H1 (cell line): ENCODE measurements at regions not wholly inside any gene's neighbourhood (a gene's known extent, or its start where the extent isn't known, plus 50 kb on each side); places are given as distances from the start of the nearest gene placed in this dataset.

Experiments
- CTCF ChIA-PET: fragments of 300-600 bp; sonication (Branson Sonifier 250); formaldehyde crosslinking; loops from one replicate; lab custom pipeline; 2021; ENCODE audit not compliant: partially characterized antibody; lab: Charles Lee
- POLR2A ChIA-PET: fragments of 300-600 bp; sonication (Branson Sonifier 250); formaldehyde crosslinking; loops from one replicate; lab custom pipeline; 2021; ENCODE audit warnings: inconsistent platforms; ENCODE audit not compliant: partially characterized antibody; lab: Charles Lee
- DNase-seq, 2 experiments: peaks; one replicate each; pipeline versions ENCODE4 v3.0.0 to v3.0.0-alpha.2; 2010 to 2022; ENCODE audit warnings: low spot score in 2 of 2, low read depth in 1 of 2, mixed read lengths in 1 of 2
- FAIRE-seq: peaks from 2 replicates; lab custom pipeline; 2011; peaks lifted over from hg19 to GRCh38; lab: Jason Lieb, UNC
- H2AFZ ChIP-seq: 2 replicates; pipeline ENCODE4 v1.8.1; 2012; ENCODE audit warnings: low read length, inconsistent platforms
- H2AK5ac ChIP-seq: 2 replicates; pipeline ENCODE4 v1.6.1; 2013; ENCODE audit warnings: low read depth, low read length
- H2BK120ac ChIP-seq: replicated peaks from 2 replicates; pipeline ENCODE3; 2013; ENCODE audit warnings: low read depth, low read length, inconsistent platforms
- H2BK12ac ChIP-seq: 2 replicates; pipeline ENCODE4 v1.6.1; 2013; ENCODE audit warnings: low read depth, low read length
- H2BK15ac ChIP-seq: 2 replicates; pipeline ENCODE4 v1.6.1; 2013; ENCODE audit warnings: low read length
- H2BK20ac ChIP-seq: 2 replicates; pipeline ENCODE4 v1.6.1; 2013; ENCODE audit warnings: low read length
- H2BK5ac ChIP-seq: 2 replicates; pipeline ENCODE4 v1.6.1; 2013; ENCODE audit warnings: low read depth, low read length
- H3K14ac ChIP-seq: 2 replicates; pipeline ENCODE4 v1.6.1; 2013; ENCODE audit warnings: inconsistent platforms; ENCODE audit not compliant: insufficient read length
- H3K18ac ChIP-seq: 2 replicates; pipeline ENCODE4 v1.6.1; 2013; ENCODE audit warnings: low read length; ENCODE audit errors: extremely low read depth
- H3K23ac ChIP-seq: 2 replicates; pipeline ENCODE4 v1.6.1; 2013; ENCODE audit warnings: inconsistent platforms; ENCODE audit not compliant: insufficient read length
- H3K23me2 ChIP-seq: 2 replicates; pipeline ENCODE4 v1.6.1; 2013; ENCODE audit warnings: low read depth, low read length
- H3K27ac ChIP-seq: 2 replicates; pipeline ENCODE4 v1.6.1; 2011; ENCODE audit warnings: low read depth, low read length, inconsistent platforms
- H3K27me3 ChIP-seq, 4 experiments: replicated peaks in 1 of 4; 1 replicate in 1 of 4; 2 replicates in 3 of 4; pipeline versions ENCODE4 v1.6.1 to v1.8.1; 2011 to 2013; ENCODE audit warnings: low read length in 3 of 4, mild to moderate bottlenecking in 3 of 4, inconsistent platforms in 2 of 4, mixed read lengths in 2 of 4, moderate library complexity in 1 of 4; ENCODE audit not compliant: control insufficient read depth in 3 of 4, insufficient read depth in 3 of 4; ENCODE audit errors: extremely low read depth in 1 of 4
- H3K36me3 ChIP-seq, 4 experiments: 2 replicates each; pipeline versions ENCODE4 v1.6.1 to v1.8.1; 2011 to 2013; ENCODE audit warnings: mild to moderate bottlenecking in 4 of 4, low read length in 3 of 4, moderate library complexity in 2 of 4, control low read depth in 1 of 4, inconsistent platforms in 1 of 4; ENCODE audit not compliant: insufficient read depth in 4 of 4, control insufficient read depth in 2 of 4
- H3K4ac ChIP-seq: replicated peaks from 2 replicates; pipeline ENCODE3; 2013; ENCODE audit warnings: low read length, low read depth, mixed read lengths, inconsistent platforms; ENCODE audit not compliant: insufficient read length
- H3K4me1 ChIP-seq, 4 experiments: replicated peaks in 1 of 4; 1 replicate in 1 of 4; 2 replicates in 3 of 4; pipeline versions ENCODE4 v1.6.1 to v1.8.1; 2011 to 2013; ENCODE audit warnings: low read length in 3 of 4, inconsistent platforms in 2 of 4, mixed read lengths in 1 of 4; ENCODE audit not compliant: insufficient read depth in 4 of 4, control insufficient read depth in 3 of 4
- H3K4me2 ChIP-seq, 2 experiments: 2 replicates each; pipeline versions ENCODE4 v1.6.1 to v1.8.1; 2011 to 2013; ENCODE audit warnings: low read depth in 2 of 2, low read length in 2 of 2, control low read depth in 1 of 2, inconsistent platforms in 1 of 2, mild to moderate bottlenecking in 1 of 2; ENCODE audit not compliant: insufficient read depth in 1 of 2
- H3K4me3 ChIP-seq, 4 experiments: fragments of 200-600, 300-600 bp in 1 of 4; sonication (generic), shearing (Covaris generic), sonication (Bioruptor Twin) in 1 of 4; 2 replicates each; pipeline versions ENCODE4 v1.5.1 to v1.8.1; 2011 to 2016; ENCODE audit warnings: low read length in 4 of 4, low read depth in 3 of 4, control low read depth in 2 of 4, inconsistent platforms in 2 of 4, mild to moderate bottlenecking in 2 of 4, mixed read lengths in 1 of 4, moderate library complexity in 1 of 4; ENCODE audit not compliant: insufficient read depth in 2 of 4; ENCODE audit errors: extremely low read depth in 1 of 4
- H3K56ac ChIP-seq: replicated peaks from 2 replicates; pipeline ENCODE3; 2013; ENCODE audit warnings: low read depth, mild to moderate bottlenecking, mixed read lengths, low read length, inconsistent platforms; ENCODE audit not compliant: insufficient read length
- H3K79me1 ChIP-seq: 2 replicates; pipeline ENCODE4 v1.6.1; 2013; ENCODE audit warnings: low read depth, low read length, control low read depth
- H3K79me2 ChIP-seq, 2 experiments: 2 replicates each; pipeline versions ENCODE4 v1.6.1 to v1.8.1; 2012 to 2013; ENCODE audit warnings: low read length in 2 of 2, mild to moderate bottlenecking in 2 of 2, inconsistent platforms in 1 of 2; ENCODE audit not compliant: insufficient read depth in 2 of 2, control insufficient read depth in 1 of 2
- H3K9ac ChIP-seq, 4 experiments: replicated peaks in 1 of 4; 1 replicate in 1 of 4; 2 replicates in 3 of 4; pipeline versions ENCODE4 v1.6.1 to v1.8.1; 2011 to 2013; ENCODE audit warnings: low read depth in 3 of 4, low read length in 3 of 4, control low read depth in 2 of 4, mild to moderate bottlenecking in 2 of 4, moderate library complexity in 2 of 4, inconsistent platforms in 1 of 4; ENCODE audit errors: extremely low read depth in 1 of 4
- H3K9me3 ChIP-seq, 2 experiments: 2 replicates each; pipeline versions ENCODE4 v1.6.1 to v1.8.1; 2012 to 2013; ENCODE audit warnings: mild to moderate bottlenecking in 2 of 2, moderate library complexity in 2 of 2, control low read depth in 1 of 2, inconsistent platforms in 1 of 2, low read depth in 1 of 2, low read length in 1 of 2, mixed read lengths in 1 of 2; ENCODE audit not compliant: insufficient read depth in 2 of 2
- H4K20me1 ChIP-seq, 2 experiments: replicated peaks in 1 of 2; 2 replicates each; pipeline versions ENCODE3 to v1.8.1; 2011 to 2013; ENCODE audit warnings: inconsistent platforms in 2 of 2, low read length in 2 of 2, mild to moderate bottlenecking in 1 of 2; ENCODE audit not compliant: insufficient read depth in 2 of 2, control insufficient read depth in 1 of 2
- H4K5ac ChIP-seq: 2 replicates; pipeline ENCODE4 v1.6.1; 2013; ENCODE audit warnings: low read length, low read depth, mixed read lengths, inconsistent platforms; ENCODE audit not compliant: insufficient read length
- H4K8ac ChIP-seq: 2 replicates; pipeline ENCODE4 v1.8.0; 2013; ENCODE audit warnings: mild to moderate bottlenecking, moderate library complexity, low read length, inconsistent platforms; ENCODE audit not compliant: insufficient read depth; ENCODE audit errors: extremely low read depth
- H4K91ac ChIP-seq: replicated peaks from 2 replicates; pipeline ENCODE3; 2013; ENCODE audit warnings: low read length, mixed read lengths, inconsistent platforms; ENCODE audit not compliant: insufficient read length
- ASH2L ChIP-seq: fragments of 200-600, 300-600 bp; sonication (generic); IDR thresholded peaks from one replicate; pipeline ENCODE4 v1.7.1; 2017; ENCODE audit warnings: low read length
- CREB1 ChIP-seq: IDR thresholded peaks from 2 replicates; pipeline ENCODE4 v1.6.1; 2012; ENCODE audit warnings: inconsistent platforms
- E2F6 ChIP-seq: IDR thresholded peaks from 2 replicates; pipeline ENCODE4 v1.6.1; 2012; ENCODE audit warnings: inconsistent platforms
- SP1 ChIP-seq: IDR thresholded peaks from 2 replicates; pipeline ENCODE4 v1.6.1; 2011; ENCODE audit warnings: low read depth, low read length
- TCF12 ChIP-seq: IDR thresholded peaks from 2 replicates; pipeline ENCODE4 v1.6.1; 2011; ENCODE audit warnings: low read depth, mild to moderate bottlenecking, low read length
- WGBS, 2 experiments: shearing (Covaris generic) in 1 of 2; methylation state at CpG; one replicate each; pipeline versions ENCODE4 v1.1.6 to v1.1.7; 2013 to 2015; ENCODE audit warnings: low lambda C conversion rate in 2 of 2, mixed read lengths in 2 of 2, inconsistent platforms in 1 of 2, low coverage in 1 of 2, missing lambda C conversion rate in 1 of 2; ENCODE audit not compliant: insufficient replicate concordance in 2 of 2, insufficient coverage in 1 of 2, insufficient read length in 1 of 2; ENCODE audit errors: extremely low coverage in 1 of 2, missing lambda C conversion rate in 1 of 2; 5-methylcytosine and 5-hydroxymethylcytosine counted together

GRCh38 chr2:7825591-7826312, 856.1 kb upstream of the ID2 start:
- no peak overlapping the region for H3K9ac ChIP-seq
- H2BK20ac ChIP-seq = no peak overlapping the region
- no peaks in the 10 kb centered on the region for H3K27me3 ChIP-seq
- ChIA-PET CTCF (interaction anchor here (0.9 to 1.2 kb wide), 2 partner anchors 9 to 12 kb away, joined by 3 read pairs; no protein-coding TSS in a partner anchor), POLR2A (interaction anchor here (0.5 kb wide), 1 partner anchor 132 kb away, joined by 3 read pairs; no protein-coding TSS in a partner anchor)
- H3K36me3 ChIP-seq = no peaks in the 10 kb centered on the region
- no peak overlapping the region for H2BK5ac ChIP-seq
- H3K9me3 ChIP-seq = no peaks in the 10 kb centered on the region
- H2BK120ac ChIP-seq = no peak overlapping the region
- H2BK12ac ChIP-seq = no peak overlapping the region
- no peak overlapping the region for H4K5ac ChIP-seq
- H3K79me2 ChIP-seq = no peaks in the 10 kb centered on the region
- no peak overlapping the region for H3K23ac ChIP-seq
- no peaks in the 10 kb centered on the region for H3K79me1 ChIP-seq
- no peaks in the 10 kb centered on the region for H3K4me1 ChIP-seq
- H3K56ac ChIP-seq = no peak overlapping the region
- H2AFZ ChIP-seq = no peak overlapping the region
- H2AK5ac ChIP-seq = no peak overlapping the region
- no peak overlapping the region for H3K14ac ChIP-seq
- no peak overlapping the region for H4K91ac ChIP-seq
- H3K27ac ChIP-seq = no peak overlapping the region
- no peak overlapping the region for H3K4me2 ChIP-seq
- H2BK15ac ChIP-seq = no peak overlapping the region
- no peak for DNase-seq
- no peak for TF ChIP-seq TCF12
- no peak for TF ChIP-seq CREB1
- no peak for TF ChIP-seq SP1
- no peak for TF ChIP-seq ASH2L
- no peak for TF ChIP-seq E2F6
- no peaks in the 10 kb centered on the region for H4K20me1 ChIP-seq
- no peak overlapping the region for H4K8ac ChIP-seq
- H3K4ac ChIP-seq = no peak overlapping the region
- no peak overlapping the region for H3K4me3 ChIP-seq
- FAIRE-seq = no peak
- H3K18ac ChIP-seq = no peak overlapping the region; the same call in 1 of the 2 replicates
- H3K23me2 ChIP-seq = no peaks in the 10 kb centered on the region
- 92% methylated on average over 9 of the region's 9 CpGs; no CpG with 5 or more reads in 1 of the 2 experiments for WGBS, 2 experiments
